Thyroid gland (tissue), 4 donors: ENCODE measurements at regions not wholly inside any gene's neighbourhood (a gene's known extent, or its start where the extent isn't known, plus 50 kb on each side); places are given as distances from the start of the nearest gene placed in this dataset.

Source experiments
- POLR2A ChIP-seq, 2 donors: fragments of 450-650 bp; IDR thresholded peaks; one replicate each; pipeline ENCODE4 v1.6.1; 2017; ENCODE audit warnings: antibody characterized with exemption in 2 of 2, mild to moderate bottlenecking in 2 of 2, moderate library complexity in 1 of 2
- TF ChIP-seq, protein P1 (sequence below), 6 experiments: fragments of 200-600 bp in 3 of 6; fragments of 450-650 bp in 3 of 6; sonication (generic) in 3 of 6; IDR thresholded peaks; one replicate each; pipeline ENCODE4 v1.5.1; 2016 to 2019; ENCODE audit warnings: antibody characterized with exemption in 6 of 6, mild to moderate bottlenecking in 2 of 6, inconsistent platforms in 1 of 6, moderate library complexity in 1 of 6

DNA sequence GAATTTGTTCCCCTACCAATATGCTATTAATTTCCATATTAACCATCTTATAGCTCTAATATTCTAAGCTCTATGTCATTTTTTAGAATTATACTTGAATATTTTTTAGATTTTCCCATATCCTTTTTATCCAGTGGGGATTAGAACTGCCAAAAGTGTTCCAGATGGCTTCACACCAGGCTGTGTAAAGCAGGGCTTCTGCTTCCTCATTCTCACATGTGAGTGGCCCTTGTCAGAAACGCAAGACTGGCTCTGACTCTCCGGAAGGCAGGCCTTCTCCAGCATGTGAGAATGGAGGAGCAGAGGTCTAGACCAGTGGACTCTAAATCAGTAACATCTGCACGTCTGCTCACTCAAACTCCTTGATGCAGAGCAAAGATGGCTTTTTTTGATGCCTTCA lies 650.1 kb downstream of the FGF9 start:
- TF ChIP-seq, protein P1, sequence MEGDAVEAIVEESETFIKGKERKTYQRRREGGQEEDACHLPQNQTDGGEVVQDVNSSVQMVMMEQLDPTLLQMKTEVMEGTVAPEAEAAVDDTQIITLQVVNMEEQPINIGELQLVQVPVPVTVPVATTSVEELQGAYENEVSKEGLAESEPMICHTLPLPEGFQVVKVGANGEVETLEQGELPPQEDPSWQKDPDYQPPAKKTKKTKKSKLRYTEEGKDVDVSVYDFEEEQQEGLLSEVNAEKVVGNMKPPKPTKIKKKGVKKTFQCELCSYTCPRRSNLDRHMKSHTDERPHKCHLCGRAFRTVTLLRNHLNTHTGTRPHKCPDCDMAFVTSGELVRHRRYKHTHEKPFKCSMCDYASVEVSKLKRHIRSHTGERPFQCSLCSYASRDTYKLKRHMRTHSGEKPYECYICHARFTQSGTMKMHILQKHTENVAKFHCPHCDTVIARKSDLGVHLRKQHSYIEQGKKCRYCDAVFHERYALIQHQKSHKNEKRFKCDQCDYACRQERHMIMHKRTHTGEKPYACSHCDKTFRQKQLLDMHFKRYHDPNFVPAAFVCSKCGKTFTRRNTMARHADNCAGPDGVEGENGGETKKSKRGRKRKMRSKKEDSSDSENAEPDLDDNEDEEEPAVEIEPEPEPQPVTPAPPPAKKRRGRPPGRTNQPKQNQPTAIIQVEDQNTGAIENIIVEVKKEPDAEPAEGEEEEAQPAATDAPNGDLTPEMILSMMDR (IDR thresholded peaks at IDR 0.05) = no peak
- no peak for TF ChIP-seq POLR2A (IDR thresholded peaks at IDR 0.05)
